GM19240 (cell line): ENCODE measurements at regions not wholly inside any gene's neighbourhood (a gene's known extent, or its start where the extent isn't known, plus 50 kb on each side); places are given as distances from the start of the nearest gene placed in this dataset.

Source experiments
- DNase-seq: peaks from one replicate; pipeline ENCODE4 v3.0.0; 2011; ENCODE audit warnings: low spot score; ENCODE audit not compliant: insufficient read length

GRCh38 chr3:13266005-13266404 lies 154.1 kb downstream of the NUP210 start:
- DNase-seq, result no peak

GRCh38 chr3:13265507-13265906 lies 154.6 kb downstream of the NUP210 start:
- no peak for DNase-seq

GRCh38 chr3:13265016-13265415 lies 155.1 kb downstream of the NUP210 start:
- DNase-seq, result no peak

GRCh38 chr3:13264468-13264795 lies 155.7 kb downstream of the NUP210 start:
- DNase-seq, result no peak

GRCh38 chr3:13263770-13264467 lies 156.2 kb downstream of the NUP210 start:
- DNase-seq, result no peak

GRCh38 chr3:13262493-13263211 lies 157.5 kb downstream of the NUP210 start:
- DNase-seq, result no peak

GRCh38 chr3:13261892-13262291 lies 158.2 kb downstream of the NUP210 start:
- DNase-seq, result no peak

GRCh38 chr3:13261104-13261830 lies 158.9 kb downstream of the NUP210 start:
- no peak for DNase-seq

GRCh38 chr3:13260259-13261103 lies 159.6 kb downstream of the NUP210 start:
- DNase-seq, result no peak

GRCh38 chr3:13259831-13260230 lies 160.3 kb downstream of the NUP210 start:
- no peak for DNase-seq

GRCh38 chr3:13258986-13259514 lies 161.1 kb downstream of the NUP210 start:
- no peak for DNase-seq

- DNase-seq, result no peak
Observed at GRCh38 chr3:13258280-13258679, 161.8 kb downstream of the NUP210 start.

- DNase-seq, result no peak
Observed at GRCh38 chr3:13257666-13258065, 162.5 kb downstream of the NUP210 start.

- DNase-seq, result no peak
Observed at GRCh38 chr3:13256845-13257244, 163.3 kb downstream of the NUP210 start.

- no peak for DNase-seq
Observed at GRCh38 chr3:13254028-13254951, 165.8 kb downstream of the NUP210 start.

GRCh38 chr3:13253208-13253937 lies 166.7 kb downstream of the NUP210 start:
- DNase-seq, result no peak

- DNase-seq, result no peak
Observed at GRCh38 chr3:13252207-13252606, 167.9 kb downstream of the NUP210 start.

- DNase-seq, result no peak
Observed at GRCh38 chr3:13251166-13251903, 168.8 kb downstream of the NUP210 start.
